H7 (cell line): ENCODE measurements at regions not wholly inside any gene's neighbourhood (a gene's known extent, or its start where the extent isn't known, plus 50 kb on each side); places are given as distances from the start of the nearest gene placed in this dataset.
"Not testable (repeated sequence)": the region's sequence is repeated elsewhere in the genome, so short reads cannot be mapped to it uniquely, and the experiment has no call there.

Experiments
- DNase-seq: peaks from one replicate; pipeline ENCODE4 v3.0.0; 2012
- H3K27me3 ChIP-seq: 2 replicates; pipeline ENCODE4 v1.6.0; 2011; ENCODE audit warnings: mild to moderate bottlenecking, low read length; ENCODE audit not compliant: control insufficient read depth, insufficient read depth
- H3K36me3 ChIP-seq: replicated peaks from 2 replicates; pipeline ENCODE4 v1.5.1; 2011; ENCODE audit warnings: low read length; ENCODE audit not compliant: control insufficient read depth, insufficient read depth
- H3K4me3 ChIP-seq: 2 replicates; pipeline ENCODE4 v1.5.1; 2011; ENCODE audit warnings: low read depth, mild to moderate bottlenecking, control low read depth, low read length, moderate library complexity; ENCODE audit not compliant: insufficient read depth

GRCh38 chr6:8164281-8164680, 61.9 kb upstream of the EEF1E1 start:
- not testable (repeated sequence) for H3K36me3 ChIP-seq, DNase-seq, H3K27me3 ChIP-seq, H3K4me3 ChIP-seq

GRCh38 chr6:8159966-8160365, 57.6 kb upstream of the EEF1E1 start:
- Histone ChIP-seq H3K36me3 (no peaks in the 10 kb centered on the region), H3K4me3 (no peak overlapping the region), H3K27me3 (no peaks in the 10 kb centered on the region)
- no peak for DNase-seq

- H3K36me3 ChIP-seq, result no peaks in the 10 kb centered on the region
- no peaks in the 10 kb centered on the region for H3K27me3 ChIP-seq
- DNase-seq, result no peak
- H3K4me3 ChIP-seq, result no peak overlapping the region
Measured at GRCh38 chr6:8157839-8158238, 55.5 kb upstream of the EEF1E1 start.

GRCh38 chr6:8155259-8156012, 53.1 kb upstream of the EEF1E1 start:
- DNase-seq, result peak; percentile 38
- Histone ChIP-seq H3K36me3 (no peaks in the 10 kb centered on the region), H3K4me3 (no peak overlapping the region), H3K27me3 (no peaks in the 10 kb centered on the region)
